OCI-LY3 (cell line): ENCODE measurements at regions not wholly inside any gene's neighbourhood (a gene's known extent, or its start where the extent isn't known, plus 50 kb on each side); places are given as distances from the start of the nearest gene placed in this dataset.

Experiments used
- H2AFZ ChIP-seq: fragments of 200-600, 300-600 bp; shearing (Covaris generic); 2 replicates; pipeline ENCODE4 v1.6.0; 2014; ENCODE audit warnings: antibody characterized with exemption, low read depth, low read length
- H3K27ac ChIP-seq: fragments of 200-600, 300-600 bp; sonication (generic); 2 replicates; pipeline ENCODE4 v1.5.1; 2014; ENCODE audit warnings: mild to moderate bottlenecking, low read length, moderate library complexity, mixed read lengths
- H3K27me3 ChIP-seq: fragments of 200-600, 300-600 bp; sonication (generic); 2 replicates; pipeline ENCODE4 v1.6.1; 2014; ENCODE audit warnings: low read depth, low read length, mixed read lengths
- H3K36me3 ChIP-seq: fragments of 200-600, 300-600 bp; sonication (generic); replicated peaks from 2 replicates; pipeline ENCODE3; 2014; ENCODE audit warnings: low read depth, low read length, mixed read lengths
- H3K4me1 ChIP-seq: fragments of 300-600, 200-600 bp; sonication (generic); 2 replicates; pipeline ENCODE4 v1.6.1; 2014; ENCODE audit warnings: low read length, mixed read lengths
- H3K4me2 ChIP-seq: fragments of 200-600, 300-600 bp; sonication (generic); 2 replicates; pipeline ENCODE4 v1.6.1; 2014; ENCODE audit warnings: low read length, mixed read lengths
- H3K4me3 ChIP-seq: fragments of 300-600, 200-600 bp; sonication (generic); 2 replicates; pipeline ENCODE4 v1.5.1; 2014; ENCODE audit warnings: antibody characterized with exemption, mild to moderate bottlenecking, low read length, moderate library complexity
- H3K79me2 ChIP-seq: fragments of 300-600, 200-600 bp; shearing (Covaris generic); 2 replicates; pipeline ENCODE4 v1.6.1; 2014; ENCODE audit warnings: mild to moderate bottlenecking, low read length, mixed read lengths
- H3K9ac ChIP-seq: fragments of 300-600, 200-600 bp; shearing (Covaris generic); 2 replicates; pipeline ENCODE4 v1.6.0; 2014; ENCODE audit warnings: mild to moderate bottlenecking, low read length, moderate library complexity
- H3K9me3 ChIP-seq: fragments of 200-600, 300-600 bp; shearing (Covaris generic); 2 replicates; pipeline ENCODE4 v1.6.1; 2014; ENCODE audit warnings: low read length, mixed read lengths; ENCODE audit not compliant: insufficient read depth
- H4K20me1 ChIP-seq: fragments of 200-600, 300-600 bp; sonication (generic); 2 replicates; pipeline ENCODE4 v1.6.1; 2016; ENCODE audit warnings: low read length, mixed read lengths; ENCODE audit not compliant: insufficient read depth
- CTCF ChIP-seq: fragments of 200-600, 300-600 bp; sonication (generic); IDR thresholded peaks from 2 replicates; pipeline ENCODE4 v1.5.1; 2014; ENCODE audit warnings: antibody characterized with exemption, low read length, low read depth
- EZH2phosphoT487 ChIP-seq: fragments of 200-600 bp; shearing (Covaris generic); IDR thresholded peaks from 2 replicates; pipeline ENCODE4 v1.6.1; 2018; ENCODE audit warnings: antibody characterized with exemption, mixed run types, low read depth

GRCh38 chr1:219826290-219826689 lies 102.1 kb downstream of the SLC30A10 start:
- Histone ChIP-seq H3K36me3 (no peaks in the 10 kb centered on the region), H3K79me2 (no peaks in the 10 kb centered on the region), H3K9me3 (no peaks in the 10 kb centered on the region), H2AFZ (no peak overlapping the region), H3K27ac (no peak overlapping the region), H3K27me3 (peaks cover 7% of the 10 kb centered on the region; the same call in 1 of the 2 replicates), H3K4me2 (no peak overlapping the region), H3K9ac (no peak overlapping the region), H3K4me3 (no peak overlapping the region), H4K20me1 (no peaks in the 10 kb centered on the region), H3K4me1 (no peaks in the 10 kb centered on the region)
- TF ChIP-seq EZH2phosphoT487 (no peak), CTCF (no peak)

DNA sequence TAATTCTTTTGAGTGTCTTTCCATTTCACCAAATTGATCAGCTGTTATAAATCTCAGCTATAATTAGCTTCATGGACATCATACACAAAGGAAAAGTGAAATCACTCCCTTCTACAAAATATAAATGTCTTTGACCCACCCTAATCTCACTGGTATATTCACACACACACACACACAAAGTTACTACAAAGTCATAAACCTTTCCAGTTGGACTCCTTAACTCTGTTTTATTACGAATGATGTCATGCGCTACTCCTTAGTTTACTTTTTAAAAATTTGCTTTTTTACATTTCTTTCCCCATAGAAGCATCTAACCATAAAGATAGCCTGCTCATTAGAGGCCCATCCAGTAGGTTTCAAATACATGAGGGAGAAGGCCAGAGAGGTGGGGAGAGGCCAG lies 103.0 kb downstream of the SLC30A10 start:
- peaks cover 7% of the 10 kb centered on the region; the same call in 1 of the 2 replicates for H3K27me3 ChIP-seq
- H3K27ac ChIP-seq, result no peak overlapping the region
- no peak overlapping the region for H3K4me2 ChIP-seq
- H3K4me1 ChIP-seq, result no peaks in the 10 kb centered on the region
- no peak for TF ChIP-seq CTCF
- TF ChIP-seq EZH2phosphoT487, result no peak
- no peaks in the 10 kb centered on the region for H3K9me3 ChIP-seq
- H3K9ac ChIP-seq, result no peak overlapping the region
- no peaks in the 10 kb centered on the region for H3K79me2 ChIP-seq
- H4K20me1 ChIP-seq, result no peaks in the 10 kb centered on the region
- H3K4me3 ChIP-seq, result no peak overlapping the region
- H3K36me3 ChIP-seq, result no peaks in the 10 kb centered on the region
- no peak overlapping the region for H2AFZ ChIP-seq

DNA sequence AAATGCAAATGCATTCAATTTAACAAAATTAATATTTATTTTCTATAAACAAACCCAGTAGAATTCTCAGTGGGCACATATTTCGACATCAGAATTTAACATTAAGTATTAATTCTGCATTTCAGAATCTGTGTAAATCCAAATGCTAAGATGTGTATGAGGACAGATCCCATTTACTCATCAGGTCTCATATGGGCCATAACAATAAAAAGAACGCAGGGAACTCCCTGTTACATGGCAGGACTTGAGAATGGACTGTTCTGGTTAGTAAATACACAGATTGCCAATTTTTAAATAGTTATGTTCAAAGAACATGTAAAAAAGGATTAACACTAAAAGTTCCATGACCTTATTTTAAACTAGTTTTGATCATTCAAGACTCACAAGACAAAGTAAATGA lies 104.0 kb downstream of the SLC30A10 start:
- H2AFZ ChIP-seq, result no peak overlapping the region
- H3K4me1 ChIP-seq, result no peaks in the 10 kb centered on the region
- H3K4me3 ChIP-seq, result no peak overlapping the region
- H3K36me3 ChIP-seq, result no peaks in the 10 kb centered on the region
- no peaks in the 10 kb centered on the region for H3K9me3 ChIP-seq
- H3K4me2 ChIP-seq, result no peak overlapping the region
- no peaks in the 10 kb centered on the region for H3K79me2 ChIP-seq
- H3K9ac ChIP-seq, result no peak overlapping the region
- peaks cover 5% of the 10 kb centered on the region; the same call in 1 of the 2 replicates for H3K27me3 ChIP-seq
- TF ChIP-seq CTCF (no peak), EZH2phosphoT487 (no peak)
- no peak overlapping the region for H3K27ac ChIP-seq
- no peaks in the 10 kb centered on the region for H4K20me1 ChIP-seq

GRCh38 chr1:219820551-219820950 lies 107.8 kb downstream of the SLC30A10 start:
- H2AFZ ChIP-seq, result no peak overlapping the region
- TF ChIP-seq EZH2phosphoT487 (no peak), CTCF (no peak)
- no peaks in the 10 kb centered on the region for H3K9me3 ChIP-seq
- H3K27me3 ChIP-seq, result peaks cover 33% of the 10 kb centered on the region
- H3K36me3 ChIP-seq, result no peaks in the 10 kb centered on the region
- H3K79me2 ChIP-seq, result no peaks in the 10 kb centered on the region
- no peak overlapping the region for H3K4me2 ChIP-seq
- H3K4me1 ChIP-seq, result no peaks in the 10 kb centered on the region
- no peak overlapping the region for H3K9ac ChIP-seq
- H3K27ac ChIP-seq, result no peak overlapping the region
- no peaks in the 10 kb centered on the region for H4K20me1 ChIP-seq
- no peak overlapping the region for H3K4me3 ChIP-seq
